Forelimb muscle (tissue), 1 donor: ENCODE measurements at regions not wholly inside any gene's neighbourhood (a gene's known extent, or its start where the extent isn't known, plus 50 kb on each side); places are given as distances from the start of the nearest gene placed in this dataset.

Experiments
- DNase-seq: peaks from one replicate; pipeline ENCODE4 v3.0.0-alpha.2; 2013; ENCODE audit warnings: low read depth

GRCh38 chr2:194003911-194004310, 1653.1 kb upstream of the SLC39A10 start:
- no peak for DNase-seq

GRCh38 chr2:194002699-194003368, 1654.2 kb upstream of the SLC39A10 start:
- DNase-seq: no peak

GRCh38 chr2:193990868-193991267, 1666.2 kb upstream of the SLC39A10 start:
- DNase-seq: no peak

DNA sequence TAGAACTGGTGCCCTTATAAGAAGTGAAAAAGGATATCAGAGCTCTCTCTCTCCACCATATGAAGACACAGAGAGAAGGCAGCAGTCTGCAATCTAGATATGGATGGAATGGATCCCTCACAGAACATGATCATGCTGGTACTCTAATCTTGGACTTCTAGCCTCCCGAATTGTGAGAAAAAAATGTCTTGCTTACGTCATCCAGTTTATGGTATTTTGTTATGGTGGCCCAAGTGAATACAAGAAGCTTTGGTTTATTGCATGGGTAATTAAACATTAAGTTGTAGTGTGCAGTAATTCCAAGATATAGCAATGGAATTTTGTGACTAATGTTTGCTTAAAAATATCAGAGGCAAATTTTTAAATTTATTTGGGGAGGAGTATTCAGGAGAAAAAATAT, 1667.4 kb upstream of the SLC39A10 start:
- no peak for DNase-seq

GRCh38 chr2:193988784-193989183, 1668.2 kb upstream of the SLC39A10 start:
- no peak for DNase-seq

GRCh38 chr2:193985272-193985671, 1671.8 kb upstream of the SLC39A10 start:
- no peak for DNase-seq

- no peak for DNase-seq
Measured at GRCh38 chr2:193980599-193980998, 1676.4 kb upstream of the SLC39A10 start.

- DNase-seq: no peak
Measured at GRCh38 chr2:193973781-193974180, 1683.2 kb upstream of the SLC39A10 start.

GRCh38 chr2:193966590-193966989, 1690.4 kb upstream of the SLC39A10 start:
- no peak for DNase-seq

- DNase-seq: no peak
Measured at GRCh38 chr2:193965263-193965662, 1691.8 kb upstream of the SLC39A10 start.

GRCh38 chr2:193963472-193964119, 1693.4 kb upstream of the SLC39A10 start:
- no peak for DNase-seq

DNA sequence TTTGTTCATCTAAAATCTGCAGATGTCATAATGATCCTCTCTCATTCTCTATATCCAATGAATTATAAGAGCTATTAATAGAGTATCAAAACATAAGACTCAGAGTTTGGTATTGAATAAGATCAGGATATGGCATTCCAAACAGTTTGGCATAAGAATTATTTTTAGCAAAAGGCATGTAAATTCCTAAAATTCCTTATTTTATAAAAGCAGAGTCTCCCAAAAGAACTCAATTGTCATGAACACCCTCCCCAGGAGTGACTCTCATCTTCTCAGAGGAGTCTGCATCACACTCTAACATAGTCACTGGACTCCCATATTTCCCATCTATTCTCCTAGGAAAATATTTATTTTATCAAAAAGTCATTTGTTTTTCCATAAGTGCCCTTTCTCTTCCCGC, 1710.2 kb upstream of the SLC39A10 start:
- no peak for DNase-seq

DNA sequence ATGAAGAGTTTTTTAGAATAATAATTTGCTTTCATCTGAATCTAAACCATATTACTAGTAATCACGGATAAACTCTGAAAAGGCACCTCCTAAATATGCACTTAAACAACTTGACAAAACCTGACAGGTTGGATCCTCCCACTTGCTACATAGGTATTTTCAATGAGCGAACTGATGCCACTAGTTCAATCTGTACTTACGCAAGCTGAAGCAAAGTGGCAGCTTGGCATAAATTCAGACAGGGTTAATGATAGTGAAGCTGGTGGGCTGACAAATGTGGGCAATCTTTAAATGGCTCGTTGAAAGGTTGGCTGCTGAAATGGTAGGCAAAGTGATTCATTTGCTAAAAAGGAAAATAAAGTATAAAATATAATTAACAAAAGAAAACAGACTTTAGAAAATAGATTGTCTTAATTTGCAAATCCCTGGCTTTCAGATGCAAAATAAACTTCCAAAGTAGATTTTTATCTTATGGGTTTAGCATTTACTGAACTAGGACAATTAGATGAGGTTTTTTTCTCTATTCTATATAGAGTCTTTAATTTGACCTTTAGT, 1713.5 kb upstream of the SLC39A10 start:
- DNase-seq: no peak

- DNase-seq: no peak
Measured at GRCh38 chr2:193935114-193935513, 1721.9 kb upstream of the SLC39A10 start.

- no peak for DNase-seq
Measured at GRCh38 chr2:193929131-193929530, 1727.9 kb upstream of the SLC39A10 start.

GRCh38 chr2:193907561-193907960, 1712.8 kb upstream of the TMEFF2 start:
- no peak for DNase-seq

- no peak for DNase-seq
Measured at GRCh38 chr2:193900292-193900691, 1705.6 kb upstream of the TMEFF2 start.

GRCh38 chr2:193895226-193895625, 1700.5 kb upstream of the TMEFF2 start:
- no peak for DNase-seq

GRCh38 chr2:193894081-193894480, 1699.3 kb upstream of the TMEFF2 start:
- DNase-seq: no peak

DNA sequence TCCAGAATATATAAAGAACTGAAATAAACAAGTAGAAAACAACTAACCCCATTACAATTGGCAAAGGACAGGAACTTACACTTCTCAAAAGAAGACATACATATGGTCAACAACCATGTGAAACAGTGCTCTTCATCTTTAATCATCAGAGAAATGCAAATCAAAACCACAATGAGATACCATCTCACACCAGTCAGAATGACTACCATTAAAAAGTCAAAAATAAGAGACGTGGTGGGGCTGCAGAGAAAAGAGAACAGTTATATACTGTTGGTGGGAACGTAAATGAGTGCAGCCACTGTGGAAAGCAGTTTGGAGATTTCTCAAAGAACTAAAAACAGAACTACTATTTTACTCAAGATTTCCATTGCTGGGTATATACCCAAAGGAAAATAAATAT, 1696.3 kb upstream of the TMEFF2 start:
- no peak for DNase-seq

DNA sequence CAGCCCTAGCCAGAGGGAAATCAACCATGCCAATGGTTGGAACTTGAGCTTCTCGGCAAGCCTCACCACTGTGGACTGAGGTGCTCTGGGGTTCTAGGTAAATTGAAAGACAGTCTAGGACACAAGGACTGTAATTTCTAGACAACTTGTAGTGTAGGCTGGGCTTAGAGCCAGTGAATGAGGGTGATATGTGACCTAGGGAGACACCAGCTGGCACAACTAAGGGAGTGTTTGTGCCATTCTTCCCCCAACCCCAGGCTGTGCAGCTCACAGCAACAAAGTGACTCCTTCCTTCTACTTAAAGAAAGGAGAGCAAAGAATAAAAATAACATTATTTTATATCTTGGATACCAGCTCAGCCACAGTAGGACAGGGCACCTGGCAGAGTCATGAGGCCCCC, 1690.7 kb upstream of the TMEFF2 start:
- no peak for DNase-seq

- DNase-seq: no peak
Measured at GRCh38 chr2:193883820-193884219, 1689.1 kb upstream of the TMEFF2 start.

DNA sequence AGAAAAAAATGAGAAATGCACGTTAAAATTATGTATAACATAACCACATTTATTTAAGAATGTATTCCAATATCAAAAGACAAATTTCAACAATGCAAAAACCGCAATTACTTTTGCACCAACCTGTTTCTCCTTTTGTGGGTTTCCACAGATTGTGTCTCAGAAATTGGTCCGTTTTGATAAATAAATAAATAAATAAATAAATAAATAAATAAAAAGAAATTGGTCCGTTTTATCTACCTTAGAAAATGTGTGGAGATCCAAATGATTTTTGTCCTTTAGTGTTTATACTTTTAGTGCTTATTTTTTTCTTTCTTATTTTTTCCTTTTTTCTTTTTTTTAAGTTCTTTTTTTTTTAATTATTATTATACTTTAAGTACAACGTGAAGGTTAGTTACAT, 1682.2 kb upstream of the TMEFF2 start:
- no peak for DNase-seq
